ENCODE measurements at regions not wholly inside any gene's neighbourhood (a gene's known extent, or its start where the extent isn't known, plus 50 kb on each side); places are given as distances from the start of the nearest gene placed in this dataset.

- TF ChIP-seq GATA2 (IDR thresholded peaks at IDR 0.05; ENCODE audit: low read depth, low read length) (no peak), GATA3 (IDR thresholded peaks at IDR 0.05; ENCODE audit: low read depth, low read length) (no peak)
Measured at GRCh38 chr12:92650228-92650822, 52.5 kb upstream of the PLEKHG7 start.

DNA sequence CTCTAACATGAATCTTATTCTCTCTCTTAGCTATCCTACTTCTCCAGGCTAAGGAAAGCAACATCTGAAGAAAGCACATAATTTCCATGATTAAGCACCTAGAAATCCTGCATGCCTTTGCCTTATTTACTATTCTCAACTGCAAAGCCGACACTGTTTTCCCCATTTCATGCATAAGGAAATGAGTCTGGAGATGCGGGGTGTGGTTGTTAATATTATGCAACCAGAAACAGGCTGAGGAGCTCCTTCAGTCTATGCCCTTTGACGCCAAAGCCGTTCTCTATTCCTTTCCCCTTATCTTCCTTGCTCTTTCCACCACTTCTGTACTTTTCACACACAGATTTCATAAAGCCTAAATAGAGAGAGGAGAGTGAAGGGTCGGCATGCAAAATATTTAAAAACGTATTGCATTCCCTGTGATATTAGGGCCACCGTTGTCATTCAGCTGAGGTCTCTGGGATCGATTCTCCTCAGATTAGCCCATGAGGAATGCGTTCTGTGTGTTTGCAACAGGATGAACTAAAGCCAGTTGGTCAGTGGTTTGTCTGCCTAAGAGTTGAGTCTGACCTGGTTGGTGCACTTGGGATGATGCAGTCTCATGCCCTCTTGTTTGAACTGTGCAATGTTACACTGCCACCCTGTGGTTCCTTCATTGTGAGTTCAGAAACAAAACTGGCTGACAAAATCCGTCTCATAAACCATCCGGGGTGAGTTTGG is 53.1 kb upstream of the PLEKHG7 start:
- TF ChIP-seq GATA2 (IDR thresholded peaks at IDR 0.05; ENCODE audit: low read depth, low read length) (no peak), GATA3 (IDR thresholded peaks at IDR 0.05; ENCODE audit: low read depth, low read length) (no peak)

DNA sequence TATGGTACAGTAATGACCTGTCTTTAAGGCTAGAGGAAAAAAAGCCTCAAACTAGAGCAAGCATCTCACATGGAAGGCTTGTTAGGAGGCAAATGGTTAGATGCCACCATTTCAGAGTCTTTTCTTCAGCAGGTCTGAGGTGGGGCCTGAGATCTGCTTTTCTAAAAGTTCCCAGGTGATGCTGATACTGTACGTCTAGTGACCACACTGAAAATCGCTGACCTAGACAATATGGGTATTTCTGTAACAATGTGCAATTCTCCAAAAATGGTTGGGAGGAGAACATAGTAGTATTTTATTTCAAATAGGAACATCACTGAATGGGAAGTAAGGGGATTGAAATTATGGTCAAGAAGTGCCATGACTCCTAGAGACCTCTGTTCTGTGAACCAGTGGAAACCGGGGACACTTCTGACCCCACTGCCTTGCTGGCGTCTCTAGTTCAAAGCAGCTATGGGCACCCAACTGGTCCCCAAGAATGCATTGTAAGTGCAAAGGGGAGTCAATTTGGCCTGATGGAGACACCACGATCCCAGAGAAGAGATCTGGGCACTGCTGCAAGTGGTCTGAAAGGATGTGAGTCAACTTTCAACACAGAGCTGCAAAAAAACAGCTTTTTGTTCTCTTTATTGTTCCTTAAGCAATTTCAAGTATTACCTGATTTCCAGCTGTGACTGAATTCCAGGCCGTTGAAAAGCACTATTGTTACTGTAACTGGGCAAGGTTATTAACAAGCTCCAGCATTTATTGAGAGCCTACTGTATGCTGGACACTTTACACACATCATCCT is 54.4 kb upstream of the PLEKHG7 start:
- TF ChIP-seq GATA3 (IDR thresholded peaks at IDR 0.05; ENCODE audit: low read depth, low read length) (no peak), GATA2 (IDR thresholded peaks at IDR 0.05; ENCODE audit: low read depth, low read length) (no peak)

GRCh38 chr12:92641291-92641690 is 61.5 kb upstream of the PLEKHG7 start:
- TF ChIP-seq GATA3 (IDR thresholded peaks at IDR 0.05; ENCODE audit: low read depth, low read length) = no peak
- no peak for TF ChIP-seq GATA2 (IDR thresholded peaks at IDR 0.05; ENCODE audit: low read depth, low read length)

GRCh38 chr12:92640691-92641090 is 62.1 kb upstream of the PLEKHG7 start:
- TF ChIP-seq GATA3 (IDR thresholded peaks at IDR 0.05; ENCODE audit: low read depth, low read length) = no peak
- TF ChIP-seq GATA2 (IDR thresholded peaks at IDR 0.05; ENCODE audit: low read depth, low read length) = no peak

- TF ChIP-seq GATA2 (IDR thresholded peaks at IDR 0.05; ENCODE audit: low read depth, low read length) (no peak), GATA3 (IDR thresholded peaks at IDR 0.05; ENCODE audit: low read depth, low read length) (no peak)
Measured at GRCh38 chr12:92639017-92639416, 63.8 kb upstream of the PLEKHG7 start.

- no peak for TF ChIP-seq GATA3 (IDR thresholded peaks at IDR 0.05; ENCODE audit: low read depth, low read length)
- TF ChIP-seq GATA2 (IDR thresholded peaks at IDR 0.05; ENCODE audit: low read depth, low read length) = no peak
Measured at GRCh38 chr12:92634730-92635129, 68.1 kb upstream of the PLEKHG7 start.

- TF ChIP-seq GATA2 (IDR thresholded peaks at IDR 0.05; ENCODE audit: low read depth, low read length) = no peak
- TF ChIP-seq GATA3 (IDR thresholded peaks at IDR 0.05; ENCODE audit: low read depth, low read length) = no peak
Measured at GRCh38 chr12:92634202-92634601, 68.6 kb upstream of the PLEKHG7 start.

- TF ChIP-seq GATA3 (IDR thresholded peaks at IDR 0.05; ENCODE audit: low read depth, low read length) = no peak
- no peak for TF ChIP-seq GATA2 (IDR thresholded peaks at IDR 0.05; ENCODE audit: low read depth, low read length)
Measured at GRCh38 chr12:92630968-92631367, 71.8 kb upstream of the PLEKHG7 start.

- TF ChIP-seq GATA3 (IDR thresholded peaks at IDR 0.05; ENCODE audit: low read depth, low read length) = no peak
- TF ChIP-seq GATA2 (IDR thresholded peaks at IDR 0.05; ENCODE audit: low read depth, low read length) = peak; percentile 57
Measured at GRCh38 chr12:92629349-92630065, 73.3 kb upstream of the PLEKHG7 start.

DNA sequence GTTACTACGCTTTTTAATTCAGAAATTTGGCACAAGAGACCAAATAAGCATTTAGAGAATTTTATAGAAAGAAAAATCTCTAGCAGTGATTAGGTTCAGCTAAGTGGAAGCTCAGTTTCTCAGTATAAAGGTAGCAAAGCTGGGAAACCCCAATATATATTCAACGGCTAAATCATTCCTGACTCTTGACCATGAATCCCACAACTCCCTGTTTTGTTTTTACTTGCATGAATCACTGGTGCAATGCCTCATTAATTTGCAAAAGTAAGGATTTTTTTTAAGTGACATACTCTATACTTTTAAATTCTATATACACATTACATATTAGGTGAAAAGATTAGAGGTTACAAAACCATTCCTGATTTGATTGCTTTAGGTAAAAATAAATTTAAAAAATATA is 74.3 kb upstream of the PLEKHG7 start:
- TF ChIP-seq GATA3 (IDR thresholded peaks at IDR 0.05; ENCODE audit: low read depth, low read length) (no peak), GATA2 (IDR thresholded peaks at IDR 0.05; ENCODE audit: low read depth, low read length) (no peak)

DNA sequence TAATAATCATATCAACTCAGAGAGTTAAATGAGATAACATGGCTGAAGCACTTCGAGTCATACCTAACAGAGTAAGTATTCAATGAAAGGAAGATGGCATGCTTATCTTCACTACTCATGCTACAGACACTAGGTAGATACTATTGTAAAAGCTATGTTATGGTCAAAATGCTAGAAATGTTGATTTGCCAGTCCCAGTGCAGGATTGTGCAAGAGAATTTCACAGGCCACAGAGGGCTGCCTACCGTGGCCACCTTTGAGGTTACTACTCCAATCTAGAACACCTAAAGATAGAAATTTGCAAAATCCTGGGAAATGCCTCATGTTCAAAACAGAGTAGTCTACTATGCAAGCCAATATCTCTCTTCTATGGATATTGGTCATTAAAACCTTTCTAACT is 75.3 kb upstream of the PLEKHG7 start:
- TF ChIP-seq GATA2 (IDR thresholded peaks at IDR 0.05; ENCODE audit: low read depth, low read length) = no peak
- no peak for TF ChIP-seq GATA3 (IDR thresholded peaks at IDR 0.05; ENCODE audit: low read depth, low read length)

DNA sequence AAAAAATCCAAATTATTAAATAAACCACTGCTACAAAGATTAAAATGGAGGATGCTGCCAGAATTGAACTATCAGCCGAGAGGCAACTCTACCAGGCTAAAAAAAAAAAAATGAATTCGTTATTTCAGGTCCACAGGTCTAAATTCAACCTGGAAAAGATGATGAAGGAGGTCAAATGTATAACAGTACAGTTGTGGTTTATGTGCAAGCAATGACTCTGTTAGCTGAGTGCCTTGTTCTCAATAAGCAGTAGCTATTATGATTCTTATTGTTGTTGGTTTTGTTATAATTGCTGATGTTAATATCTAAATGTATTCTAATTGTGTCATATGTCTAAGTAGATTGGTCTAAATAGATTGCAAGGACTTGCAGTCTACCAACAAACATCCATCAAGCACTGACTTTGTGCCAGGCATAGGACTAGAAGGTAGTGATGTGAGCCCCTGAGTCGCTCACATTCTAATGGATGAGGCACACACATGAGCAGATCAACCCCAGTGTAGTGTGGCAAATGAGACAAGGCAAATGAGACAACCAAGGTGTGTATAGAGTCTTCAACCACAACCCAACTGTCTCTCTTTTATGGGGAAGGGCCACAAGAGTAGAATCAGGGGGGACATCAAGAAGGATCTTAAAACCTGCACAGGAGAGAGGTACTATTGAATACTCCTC is 77.0 kb upstream of the PLEKHG7 start:
- TF ChIP-seq GATA3 (IDR thresholded peaks at IDR 0.05; ENCODE audit: low read depth, low read length) (no peak), GATA2 (IDR thresholded peaks at IDR 0.05; ENCODE audit: low read depth, low read length) (no peak)

GRCh38 chr12:92624236-92624635 is 78.6 kb upstream of the PLEKHG7 start:
- TF ChIP-seq GATA2 (IDR thresholded peaks at IDR 0.05; ENCODE audit: low read depth, low read length) (no peak), GATA3 (IDR thresholded peaks at IDR 0.05; ENCODE audit: low read depth, low read length) (no peak)
